ENCODE measurements at regions not wholly inside any gene's neighbourhood (a gene's known extent, or its start where the extent isn't known, plus 50 kb on each side); places are given as distances from the start of the nearest gene placed in this dataset.

GRCh38 chr2:212709280-212709679 lies 170.7 kb upstream of the ERBB4 start:
- DNase-seq (ENCODE audit: low read depth) = peak; percentile 72

- peak; percentile 39 for DNase-seq (ENCODE audit: low read depth)
These were observed 169.8 kb upstream of the ERBB4 start for GRCh38 chr2:212708355-212708754.

GRCh38 chr2:212695426-212695825 lies 156.8 kb upstream of the ERBB4 start:
- DNase-seq (ENCODE audit: low read depth) = no peak

GRCh38 chr2:212694398-212694797 lies 155.8 kb upstream of the ERBB4 start:
- DNase-seq (ENCODE audit: low read depth) = no peak

GRCh38 chr2:212692466-212692865 lies 153.9 kb upstream of the ERBB4 start:
- no peak for DNase-seq (ENCODE audit: low read depth)

GRCh38 chr2:212686285-212686895 lies 147.8 kb upstream of the ERBB4 start:
- DNase-seq (ENCODE audit: low read depth) = peak; percentile 65

GRCh38 chr2:212683346-212684097 lies 144.9 kb upstream of the ERBB4 start:
- peak; percentile 63 for DNase-seq (ENCODE audit: low read depth)

GRCh38 chr2:212682937-212683336 lies 144.3 kb upstream of the ERBB4 start:
- DNase-seq (ENCODE audit: low read depth) = no peak

GRCh38 chr2:212677466-212677865 lies 138.9 kb upstream of the ERBB4 start:
- no peak for DNase-seq (ENCODE audit: low read depth)

- DNase-seq (ENCODE audit: low read depth) = no peak
These were observed 133.6 kb upstream of the ERBB4 start for GRCh38 chr2:212672186-212672585.

- no peak for DNase-seq (ENCODE audit: low read depth)
These were observed 131.2 kb upstream of the ERBB4 start for GRCh38 chr2:212669761-212670160.

- no peak for DNase-seq (ENCODE audit: low read depth)
These were observed 129.2 kb upstream of the ERBB4 start for GRCh38 chr2:212667751-212668316.

- no peak for DNase-seq (ENCODE audit: low read depth)
These were observed 127.3 kb upstream of the ERBB4 start for GRCh38 chr2:212665948-212666347.

GRCh38 chr2:212659441-212659840 lies 120.8 kb upstream of the ERBB4 start:
- DNase-seq (ENCODE audit: low read depth) = no peak

GRCh38 chr2:212649646-212650045 lies 111.0 kb upstream of the ERBB4 start:
- no peak for DNase-seq (ENCODE audit: low read depth)

- peak; percentile 85 for DNase-seq (ENCODE audit: low read depth)
These were observed 108.2 kb upstream of the ERBB4 start for GRCh38 chr2:212646698-212647366.

GRCh38 chr2:212644195-212644837 lies 105.7 kb upstream of the ERBB4 start:
- no peak for DNase-seq (ENCODE audit: low read depth)

GRCh38 chr2:212640428-212640827 lies 101.8 kb upstream of the ERBB4 start:
- no peak for DNase-seq (ENCODE audit: low read depth)

GRCh38 chr2:212638694-212639093 lies 100.1 kb upstream of the ERBB4 start:
- DNase-seq (ENCODE audit: low read depth) = no peak

GRCh38 chr2:212628586-212628985 lies 90.0 kb upstream of the ERBB4 start:
- DNase-seq (ENCODE audit: low read depth) = no peak

GRCh38 chr2:212626371-212626918 lies 87.8 kb upstream of the ERBB4 start:
- DNase-seq (ENCODE audit: low read depth) = peak; percentile 8

GRCh38 chr2:212619954-212620353 lies 81.4 kb upstream of the ERBB4 start:
- DNase-seq (ENCODE audit: low read depth) = peak; percentile 59
